Fibroblast of lung (primary cell): ENCODE measurements at regions not wholly inside any gene's neighbourhood (a gene's known extent, or its start where the extent isn't known, plus 50 kb on each side); places are given as distances from the start of the nearest gene placed in this dataset.

Experiments used
- DNase-seq, 2 donors: peaks; one replicate each; pipeline versions ENCODE4 v3.0.0 to v3.0.0-alpha.2; 2010; ENCODE audit warnings: low read depth in 2 of 2
- H2AFZ ChIP-seq: 2 replicates; pipeline ENCODE4 v1.5.1; 2012; ENCODE audit warnings: low read length, control low read depth, inconsistent platforms
- H3K27ac ChIP-seq: 2 replicates; pipeline ENCODE4 v1.5.1; 2011; ENCODE audit warnings: low read length, control low read depth; ENCODE audit not compliant: insufficient read depth
- H3K27me3 ChIP-seq: 2 replicates; pipeline ENCODE4 v1.5.1; 2011; ENCODE audit warnings: mild to moderate bottlenecking, low read length; ENCODE audit not compliant: control insufficient read depth, insufficient read depth
- H3K36me3 ChIP-seq: 2 replicates; pipeline ENCODE4 v1.5.1; 2011; ENCODE audit warnings: low read length; ENCODE audit not compliant: control insufficient read depth, insufficient read depth
- H3K4me1 ChIP-seq: 2 replicates; pipeline ENCODE4 v1.5.1; 2011; ENCODE audit warnings: low read length; ENCODE audit not compliant: control insufficient read depth, insufficient read depth; ENCODE audit errors: extremely low read depth
- H3K4me2 ChIP-seq: 2 replicates; pipeline ENCODE4 v1.5.1; 2011; ENCODE audit warnings: low read length, control low read depth; ENCODE audit not compliant: insufficient read depth; ENCODE audit errors: extremely low read depth
- H3K4me3 ChIP-seq, 4 experiments: fragments of 200-600 bp in 1 of 4; sonication (generic) in 1 of 4; replicated peaks in 1 of 4; 2 replicates each; pipeline ENCODE4 v1.5.1; 2011 to 2016; ENCODE audit warnings: low read length in 4 of 4, low read depth in 3 of 4, mild to moderate bottlenecking in 3 of 4, control low read depth in 2 of 4, inconsistent platforms in 1 of 4, mixed read lengths in 1 of 4; ENCODE audit not compliant: insufficient read depth in 1 of 4; ENCODE audit errors: control extremely low read depth in 1 of 4
- H3K79me2 ChIP-seq: 2 replicates; pipeline ENCODE4 v1.5.1; 2012; ENCODE audit warnings: mild to moderate bottlenecking, low read length, inconsistent platforms; ENCODE audit not compliant: control insufficient read depth, insufficient read depth
- H3K9ac ChIP-seq: 2 replicates; pipeline ENCODE4 v1.5.1; 2011; ENCODE audit warnings: mild to moderate bottlenecking, low read length, control low read depth; ENCODE audit not compliant: insufficient read depth
- H3K9me3 ChIP-seq: 2 replicates; pipeline ENCODE4 v1.5.1; 2012; ENCODE audit warnings: low read depth, low read length; ENCODE audit not compliant: control insufficient read depth, insufficient read depth
- H4K20me1 ChIP-seq: 2 replicates; pipeline ENCODE4 v1.5.1; 2011; ENCODE audit warnings: low read length; ENCODE audit not compliant: control insufficient read depth, insufficient read depth; ENCODE audit errors: extremely low read depth
- CTCF ChIP-seq, 2 donors: IDR thresholded peaks in 1 of 2; conservative IDR thresholded peaks in 1 of 2; 1 replicate in 1 of 2; 2 replicates in 1 of 2; pipeline ENCODE4 v1.5.1; 2011 to 2012; ENCODE audit warnings: low read length in 2 of 2, control low read depth in 1 of 2, inconsistent platforms in 1 of 2, low read depth in 1 of 2, mild to moderate bottlenecking in 1 of 2
- EZH2 ChIP-seq: IDR thresholded peaks from 2 replicates; pipeline ENCODE4 v1.5.1; 2012; ENCODE audit warnings: low read length, control low read depth, mild to moderate bottlenecking; ENCODE audit errors: missing control alignments

- DNase-seq = no peak
- Histone ChIP-seq H4K20me1 (no peaks in the 10 kb centered on the region), H3K4me2 (no peak overlapping the region), H3K27ac (no peak overlapping the region), H3K4me1 (no peaks in the 10 kb centered on the region), H2AFZ (no peak overlapping the region), H3K4me3 (no peak overlapping the region), H3K9ac (no peak overlapping the region), H3K27me3 (no peaks in the 10 kb centered on the region), H3K36me3 (no peaks in the 10 kb centered on the region), H3K79me2 (no peaks in the 10 kb centered on the region), H3K9me3 (no peaks in the 10 kb centered on the region)
- no peak for TF ChIP-seq EZH2
- TF ChIP-seq CTCF (conservative IDR thresholded peaks at IDR 0.05 in 1 of 2, IDR thresholded peaks at IDR 0.05 in 1 of 2; ENCODE audit: low read depth in 1 of 2, low read length in 2 of 2) = no peak
Observed at GRCh38 chr7:52080493-52080892, 763.9 kb upstream of the COBL start.

- H3K9ac ChIP-seq = no peak overlapping the region
Observed at GRCh38 chr7:52079726-52080125, 763.1 kb upstream of the COBL start.

GRCh38 chr7:52077571-52077970 lies 761.0 kb upstream of the COBL start:
- Histone ChIP-seq H2AFZ (no peak overlapping the region), H3K4me2 (no peak overlapping the region), H3K9ac (no peak overlapping the region), H3K27me3 (no peaks in the 10 kb centered on the region), H3K4me3 (no peak overlapping the region), H4K20me1 (no peaks in the 10 kb centered on the region), H3K79me2 (no peaks in the 10 kb centered on the region), H3K36me3 (no peaks in the 10 kb centered on the region), H3K9me3 (no peaks in the 10 kb centered on the region), H3K4me1 (no peaks in the 10 kb centered on the region), H3K27ac (no peak overlapping the region)
- TF ChIP-seq CTCF (conservative IDR thresholded peaks at IDR 0.05 in 1 of 2, IDR thresholded peaks at IDR 0.05 in 1 of 2; ENCODE audit: low read depth in 1 of 2, low read length in 2 of 2) = no peak
- no peak for TF ChIP-seq EZH2
- no peak for DNase-seq

More at GRCh38 chr7:52079726-52080125, 763.1 kb upstream of the COBL start:
- no peak overlapping the region for H3K4me3 ChIP-seq
- no peaks in the 10 kb centered on the region for H3K9me3 ChIP-seq
- H3K27me3 ChIP-seq = no peaks in the 10 kb centered on the region
- no peaks in the 10 kb centered on the region for H3K79me2 ChIP-seq
- no peak overlapping the region for H3K4me2 ChIP-seq
- H4K20me1 ChIP-seq = no peaks in the 10 kb centered on the region
- no peak overlapping the region for H3K27ac ChIP-seq
- no peaks in the 10 kb centered on the region for H3K36me3 ChIP-seq
- TF ChIP-seq CTCF (conservative IDR thresholded peaks at IDR 0.05 in 1 of 2, IDR thresholded peaks at IDR 0.05 in 1 of 2; ENCODE audit: low read depth in 1 of 2, low read length in 2 of 2) = no peak
- no peak for TF ChIP-seq EZH2
- H2AFZ ChIP-seq = no peak overlapping the region
- no peaks in the 10 kb centered on the region for H3K4me1 ChIP-seq
- DNase-seq = no peak
